ENCODE measurements at regions not wholly inside any gene's neighbourhood (a gene's known extent, or its start where the extent isn't known, plus 50 kb on each side); places are given as distances from the start of the nearest gene placed in this dataset.

DNA sequence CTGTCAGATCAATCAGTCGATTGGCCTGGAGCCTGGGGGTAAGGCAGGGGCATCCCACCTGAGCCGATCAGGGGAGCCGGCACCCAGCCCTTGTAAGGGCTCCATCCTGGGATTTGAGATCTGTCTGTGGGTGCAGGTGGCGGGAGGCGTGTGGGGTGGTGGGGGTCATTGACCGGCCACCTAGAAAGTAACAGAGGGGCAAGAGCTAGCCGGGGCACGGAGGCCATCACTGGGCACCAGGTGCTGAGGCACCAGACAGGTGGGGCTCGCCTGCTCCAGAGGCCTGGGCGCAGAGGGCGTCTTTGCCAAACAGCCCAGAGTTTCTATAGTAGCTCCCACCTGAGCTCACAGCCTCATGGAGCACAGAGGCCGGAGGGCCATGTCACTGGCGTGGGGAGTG, 55.5 kb upstream of the ADGRA1 start:
- DNase-seq: no peak
- ChIA-PET POLR2A (no interaction called here), CTCF (no interaction called here)
- intact Hi-C loops (cut with micrococcal nuclease): no loop called here
- no peaks in the 10 kb centered on the region for H3K9me3 Mint-ChIP-seq
- no peak for ATAC-seq
- no peak overlapping the region for H3K27ac Mint-ChIP-seq
- TF ChIP-seq, protein P1, sequence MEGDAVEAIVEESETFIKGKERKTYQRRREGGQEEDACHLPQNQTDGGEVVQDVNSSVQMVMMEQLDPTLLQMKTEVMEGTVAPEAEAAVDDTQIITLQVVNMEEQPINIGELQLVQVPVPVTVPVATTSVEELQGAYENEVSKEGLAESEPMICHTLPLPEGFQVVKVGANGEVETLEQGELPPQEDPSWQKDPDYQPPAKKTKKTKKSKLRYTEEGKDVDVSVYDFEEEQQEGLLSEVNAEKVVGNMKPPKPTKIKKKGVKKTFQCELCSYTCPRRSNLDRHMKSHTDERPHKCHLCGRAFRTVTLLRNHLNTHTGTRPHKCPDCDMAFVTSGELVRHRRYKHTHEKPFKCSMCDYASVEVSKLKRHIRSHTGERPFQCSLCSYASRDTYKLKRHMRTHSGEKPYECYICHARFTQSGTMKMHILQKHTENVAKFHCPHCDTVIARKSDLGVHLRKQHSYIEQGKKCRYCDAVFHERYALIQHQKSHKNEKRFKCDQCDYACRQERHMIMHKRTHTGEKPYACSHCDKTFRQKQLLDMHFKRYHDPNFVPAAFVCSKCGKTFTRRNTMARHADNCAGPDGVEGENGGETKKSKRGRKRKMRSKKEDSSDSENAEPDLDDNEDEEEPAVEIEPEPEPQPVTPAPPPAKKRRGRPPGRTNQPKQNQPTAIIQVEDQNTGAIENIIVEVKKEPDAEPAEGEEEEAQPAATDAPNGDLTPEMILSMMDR (IDR thresholded peaks at IDR 0.05): no peak
- no peak overlapping the region for H3K4me3 Mint-ChIP-seq
- H3K4me1 Mint-ChIP-seq (ENCODE audit: low read depth): no peaks in the 10 kb centered on the region
- H3K36me3 Mint-ChIP-seq (ENCODE audit: low read depth): no peaks in the 10 kb centered on the region
- H3K27me3 Mint-ChIP-seq: peaks cover 1% of the 10 kb centered on the region

DNA sequence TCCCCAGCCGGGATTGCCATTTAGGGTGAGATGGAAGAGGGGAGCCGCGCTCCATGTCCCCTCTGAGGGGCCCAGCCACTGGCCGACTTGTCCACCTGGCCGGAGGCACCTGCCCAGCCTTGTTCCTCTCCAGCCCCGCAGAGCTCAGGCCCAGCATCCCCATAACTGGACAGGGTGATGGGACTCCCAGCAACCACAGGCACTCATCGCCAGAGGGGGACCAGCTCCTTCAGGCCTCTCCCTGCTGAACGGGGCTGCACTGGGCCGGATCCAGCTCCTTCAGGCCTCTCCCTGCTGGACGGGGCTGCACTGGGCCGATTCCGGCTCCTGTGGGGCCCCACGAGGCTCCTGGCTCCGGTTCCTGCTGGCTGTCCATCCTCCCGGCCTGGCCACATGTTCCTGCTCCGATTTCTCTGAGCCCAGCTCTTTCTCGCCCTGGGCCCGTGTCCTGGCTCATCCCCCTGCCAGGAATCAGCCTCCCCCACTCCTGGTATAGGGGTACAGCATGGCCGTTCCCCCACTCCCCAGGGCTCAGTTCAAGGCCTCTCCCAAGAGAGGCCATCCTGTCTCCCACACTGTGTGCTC, 56.1 kb upstream of the ADGRA1 start:
- POLR2A ChIA-PET: no interaction called here
- Mint-ChIP-seq H3K9me3 (no peaks in the 10 kb centered on the region), H3K27me3 (peaks cover 1% of the 10 kb centered on the region), H3K27ac (no peak overlapping the region), H3K4me1 (ENCODE audit: low read depth) (no peaks in the 10 kb centered on the region), H3K4me3 (no peak overlapping the region), H3K36me3 (ENCODE audit: low read depth) (no peaks in the 10 kb centered on the region)
- CTCF ChIA-PET: no interaction called here
- TF ChIP-seq, protein P1 (IDR thresholded peaks at IDR 0.05): no peak
- intact Hi-C loops (cut with micrococcal nuclease): no loop called here
- no peak for DNase-seq
- no peak for ATAC-seq

DNA sequence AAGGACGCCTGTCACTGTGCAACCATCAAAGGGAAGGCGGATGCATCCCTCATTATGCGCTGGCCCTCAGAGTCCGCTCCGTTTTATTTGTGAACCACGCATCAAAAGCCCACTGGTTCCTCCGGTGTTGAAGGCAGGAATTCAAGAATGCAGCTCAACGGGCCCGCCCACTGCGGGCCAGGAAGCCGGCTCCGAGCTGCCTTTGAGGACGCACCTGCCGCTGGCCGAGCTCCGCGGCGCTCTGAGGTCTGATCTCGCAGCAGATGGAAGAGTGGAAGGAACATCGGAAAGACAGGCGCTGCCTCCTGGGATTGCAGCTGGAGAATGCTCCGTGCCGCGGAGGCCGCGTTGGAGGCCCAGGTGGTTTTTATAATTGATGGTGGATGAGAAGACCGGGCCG, 56.9 kb upstream of the ADGRA1 start:
- intact Hi-C loops (cut with micrococcal nuclease): no loop called here

DNA sequence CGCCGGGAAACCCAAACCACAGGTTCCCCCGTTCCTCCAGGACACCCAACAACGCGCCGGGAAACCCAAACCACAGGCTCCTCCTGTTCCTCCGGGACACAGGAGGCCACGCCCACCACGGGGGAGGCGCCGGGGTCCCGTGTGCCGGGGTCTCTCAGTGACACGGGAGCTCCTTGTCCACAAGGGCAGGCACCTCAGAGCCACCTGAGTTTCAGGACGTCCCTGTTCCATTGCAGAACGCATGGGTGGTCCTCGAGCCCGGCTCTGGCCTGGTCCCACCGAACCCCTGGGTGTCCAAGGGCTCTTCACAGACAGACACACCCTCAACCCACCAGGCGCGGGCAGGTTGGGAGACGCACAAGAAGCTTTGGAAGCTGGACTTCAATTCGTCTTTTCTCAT, 57.6 kb upstream of the ADGRA1 start:
- H3K4me1 Mint-ChIP-seq (ENCODE audit: low read depth): no peaks in the 10 kb centered on the region
- peaks cover 1% of the 10 kb centered on the region for H3K27me3 Mint-ChIP-seq
- no peaks in the 10 kb centered on the region for H3K9me3 Mint-ChIP-seq
- ATAC-seq (no peak), DNase-seq (no peak)
- intact Hi-C loops (cut with micrococcal nuclease): no loop called here
- no peaks in the 10 kb centered on the region for H3K36me3 Mint-ChIP-seq (ENCODE audit: low read depth)
- no peak overlapping the region for H3K4me3 Mint-ChIP-seq
- TF ChIP-seq, protein P1 (IDR thresholded peaks at IDR 0.05): no peak
- H3K27ac Mint-ChIP-seq: no peak overlapping the region
- CTCF ChIA-PET: no interaction called here
- POLR2A ChIA-PET: no interaction called here

More for the DNA sequence above, 56.9 kb upstream of the ADGRA1 start:
- Mint-ChIP-seq H3K4me3 (no peak overlapping the region), H3K9me3 (no peaks in the 10 kb centered on the region), H3K36me3 (ENCODE audit: low read depth) (no peaks in the 10 kb centered on the region), H3K27me3 (peaks cover 1% of the 10 kb centered on the region), H3K4me1 (ENCODE audit: low read depth) (no peaks in the 10 kb centered on the region), H3K27ac (no peak overlapping the region)
- DNase-seq: no peak
- ChIA-PET POLR2A (no interaction called here), CTCF (no interaction called here)
- TF ChIP-seq, protein P1 (IDR thresholded peaks at IDR 0.05): no peak
- no peak for ATAC-seq

DNA sequence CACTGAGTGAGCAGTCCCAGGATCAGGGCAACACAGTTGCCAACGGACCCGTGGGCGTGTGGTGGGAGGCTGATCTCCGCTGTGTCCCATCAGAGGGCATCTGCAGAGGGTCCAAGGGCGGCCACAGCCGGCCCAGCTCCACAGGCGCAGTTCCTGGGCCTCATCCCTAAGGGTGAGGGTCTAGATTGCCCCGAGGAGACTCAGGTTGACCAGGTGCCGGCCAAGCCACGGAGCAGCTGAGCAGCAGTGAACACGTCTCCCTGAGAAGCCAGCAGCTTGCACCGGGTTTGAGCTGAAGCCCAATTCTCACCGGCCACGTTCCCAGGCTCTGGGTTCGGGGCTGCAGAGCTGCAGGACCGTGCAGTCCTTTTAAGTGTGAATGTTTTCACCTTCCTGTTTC, 58.8 kb upstream of the ADGRA1 start:
- H3K36me3 Mint-ChIP-seq (ENCODE audit: low read depth): no peaks in the 10 kb centered on the region
- TF ChIP-seq, protein P1 (IDR thresholded peaks at IDR 0.05): no peak
- DNase-seq: no peak
- ATAC-seq: no peak
- no peak overlapping the region for H3K27ac Mint-ChIP-seq
- no peak overlapping the region for H3K4me3 Mint-ChIP-seq
- peaks cover 1% of the 10 kb centered on the region for H3K27me3 Mint-ChIP-seq
- intact Hi-C loops (cut with micrococcal nuclease): no loop called here
- H3K4me1 Mint-ChIP-seq (ENCODE audit: low read depth): no peaks in the 10 kb centered on the region
- H3K9me3 Mint-ChIP-seq: no peaks in the 10 kb centered on the region
- ChIA-PET POLR2A (no interaction called here), CTCF (no interaction called here)
